OCI-LY1 (cell line): ENCODE measurements at regions not wholly inside any gene's neighbourhood (a gene's known extent, or its start where the extent isn't known, plus 50 kb on each side); places are given as distances from the start of the nearest gene placed in this dataset.

ENCODE experiments used
- H2AFZ ChIP-seq: fragments of 200-600 bp; sonication (generic), shearing (Covaris generic); 2 replicates; pipeline ENCODE4 v1.6.0; 2014; ENCODE audit warnings: antibody characterized with exemption, mild to moderate bottlenecking, low read length
- H3F3A ChIP-seq: fragments of 200-600 bp; sonication (generic), shearing (Covaris generic); 2 replicates; pipeline ENCODE4 v1.6.0; 2014; ENCODE audit warnings: mild to moderate bottlenecking, antibody characterized with exemption, low read length, moderate library complexity; ENCODE audit not compliant: insufficient read depth
- H3K27ac ChIP-seq: fragments of 200-600 bp; sonication (generic); 2 replicates; pipeline ENCODE4 v1.5.1; 2014; ENCODE audit warnings: low read length, mixed run types, mild to moderate bottlenecking, low read depth; ENCODE audit not compliant: poor library complexity, severe bottlenecking
- H3K27me3 ChIP-seq: fragments of 200-600 bp; sonication (generic); 2 replicates; pipeline ENCODE4 v1.6.0; 2014; ENCODE audit warnings: antibody characterized with exemption, mild to moderate bottlenecking, low read length, moderate library complexity; ENCODE audit not compliant: insufficient read depth
- H3K36me3 ChIP-seq: fragments of 200-600 bp; sonication (generic); 2 replicates; pipeline ENCODE4 v1.6.1; 2014; ENCODE audit warnings: mild to moderate bottlenecking, antibody characterized with exemption, low read length, moderate library complexity, mixed read lengths; ENCODE audit not compliant: insufficient read depth
- H3K4me1 ChIP-seq: fragments of 200-600 bp; sonication (generic); 2 replicates; pipeline ENCODE4 v1.5.1; 2014; ENCODE audit warnings: mild to moderate bottlenecking, low read length, moderate library complexity; ENCODE audit not compliant: insufficient read depth, severe bottlenecking
- H3K4me2 ChIP-seq: fragments of 200-600 bp; sonication (generic), shearing (Covaris generic); 2 replicates; pipeline ENCODE4 v1.6.1; 2014; ENCODE audit warnings: low read length
- H3K4me3 ChIP-seq: fragments of 200-600 bp; sonication (generic); 2 replicates; pipeline ENCODE4 v1.5.1; 2014; ENCODE audit warnings: low read length, low read depth, mild to moderate bottlenecking, mixed read lengths; ENCODE audit not compliant: poor library complexity, severe bottlenecking
- H3K79me2 ChIP-seq: fragments of 200-600 bp; shearing (Covaris generic); 2 replicates; pipeline ENCODE4 v1.6.1; 2016; ENCODE audit warnings: mixed run types, low read length, mixed read lengths; ENCODE audit not compliant: insufficient read depth
- H3K9ac ChIP-seq: fragments of 200-600 bp; sonication (generic), shearing (Covaris generic); 2 replicates; pipeline ENCODE4 v1.6.1; 2014; ENCODE audit warnings: mild to moderate bottlenecking, low read length, mixed read lengths
- H3K9me2 ChIP-seq: fragments of 200-600 bp; sonication (generic), shearing (Covaris generic); 2 replicates; pipeline ENCODE4 v1.6.1; 2014; ENCODE audit warnings: low read depth, mild to moderate bottlenecking, low read length, mixed read lengths
- H3K9me3 ChIP-seq: fragments of 200-600 bp; shearing (Covaris generic); 2 replicates; pipeline ENCODE4 v1.6.1; 2014; ENCODE audit warnings: low read length, mixed read lengths
- H4K20me1 ChIP-seq: fragments of 200-600 bp; sonication (generic), shearing (Covaris generic); 2 replicates; pipeline ENCODE4 v1.6.0; 2016; ENCODE audit warnings: mild to moderate bottlenecking, low read length; ENCODE audit not compliant: insufficient read depth
- EZH2 ChIP-seq: fragments of 200-600 bp; sonication (generic), shearing (Covaris generic); IDR thresholded peaks from 2 replicates; pipeline ENCODE4 v1.8.0; 2017; ENCODE audit warnings: borderline replicate concordance, mixed run types, mild to moderate bottlenecking, antibody characterized with exemption, low read length, moderate library complexity, mixed read lengths
- TF ChIP-seq, protein P1 (sequence below): fragments of 200-600 bp; sonication (generic), shearing (Covaris generic); IDR thresholded peaks from 2 replicates; pipeline ENCODE4 v1.5.1; 2017; ENCODE audit warnings: mild to moderate bottlenecking, antibody characterized with exemption, low read length, moderate library complexity, mixed read lengths

DNA sequence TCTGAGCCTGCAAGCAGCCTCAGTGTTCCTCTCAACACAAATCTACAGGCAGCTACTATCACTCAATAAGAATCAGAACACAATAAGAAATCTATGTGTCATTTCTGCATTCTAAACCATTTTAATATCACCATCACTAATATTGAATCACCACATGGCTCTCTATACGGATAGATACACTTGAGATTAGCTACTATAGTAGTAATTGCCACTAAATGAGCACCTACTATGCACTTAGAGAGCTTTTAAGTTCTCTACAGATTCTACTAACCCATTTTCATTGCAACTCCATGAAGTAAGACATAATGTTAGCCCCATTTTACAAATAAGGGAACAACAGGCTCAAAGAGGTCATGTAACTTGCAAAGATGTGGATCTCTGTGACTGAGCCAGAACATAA is 132.8 kb upstream of the DYNLRB2 start:
- no peak overlapping the region for H3K27ac ChIP-seq
- H3K27me3 ChIP-seq, result no peaks in the 10 kb centered on the region
- H4K20me1 ChIP-seq, result no peaks in the 10 kb centered on the region
- no peaks in the 10 kb centered on the region for H3K4me1 ChIP-seq
- H2AFZ ChIP-seq, result no peak overlapping the region
- H3K79me2 ChIP-seq, result no peaks in the 10 kb centered on the region
- TF ChIP-seq, protein P1, sequence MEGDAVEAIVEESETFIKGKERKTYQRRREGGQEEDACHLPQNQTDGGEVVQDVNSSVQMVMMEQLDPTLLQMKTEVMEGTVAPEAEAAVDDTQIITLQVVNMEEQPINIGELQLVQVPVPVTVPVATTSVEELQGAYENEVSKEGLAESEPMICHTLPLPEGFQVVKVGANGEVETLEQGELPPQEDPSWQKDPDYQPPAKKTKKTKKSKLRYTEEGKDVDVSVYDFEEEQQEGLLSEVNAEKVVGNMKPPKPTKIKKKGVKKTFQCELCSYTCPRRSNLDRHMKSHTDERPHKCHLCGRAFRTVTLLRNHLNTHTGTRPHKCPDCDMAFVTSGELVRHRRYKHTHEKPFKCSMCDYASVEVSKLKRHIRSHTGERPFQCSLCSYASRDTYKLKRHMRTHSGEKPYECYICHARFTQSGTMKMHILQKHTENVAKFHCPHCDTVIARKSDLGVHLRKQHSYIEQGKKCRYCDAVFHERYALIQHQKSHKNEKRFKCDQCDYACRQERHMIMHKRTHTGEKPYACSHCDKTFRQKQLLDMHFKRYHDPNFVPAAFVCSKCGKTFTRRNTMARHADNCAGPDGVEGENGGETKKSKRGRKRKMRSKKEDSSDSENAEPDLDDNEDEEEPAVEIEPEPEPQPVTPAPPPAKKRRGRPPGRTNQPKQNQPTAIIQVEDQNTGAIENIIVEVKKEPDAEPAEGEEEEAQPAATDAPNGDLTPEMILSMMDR, result no peak
- no peak for TF ChIP-seq EZH2
- H3K9ac ChIP-seq, result no peak overlapping the region
- H3K4me2 ChIP-seq, result no peak overlapping the region
- H3F3A ChIP-seq, result no peaks in the 10 kb centered on the region
- no peak overlapping the region for H3K4me3 ChIP-seq
- H3K9me3 ChIP-seq, result no peaks in the 10 kb centered on the region
- no peaks in the 10 kb centered on the region for H3K9me2 ChIP-seq
- H3K36me3 ChIP-seq, result no peaks in the 10 kb centered on the region

DNA sequence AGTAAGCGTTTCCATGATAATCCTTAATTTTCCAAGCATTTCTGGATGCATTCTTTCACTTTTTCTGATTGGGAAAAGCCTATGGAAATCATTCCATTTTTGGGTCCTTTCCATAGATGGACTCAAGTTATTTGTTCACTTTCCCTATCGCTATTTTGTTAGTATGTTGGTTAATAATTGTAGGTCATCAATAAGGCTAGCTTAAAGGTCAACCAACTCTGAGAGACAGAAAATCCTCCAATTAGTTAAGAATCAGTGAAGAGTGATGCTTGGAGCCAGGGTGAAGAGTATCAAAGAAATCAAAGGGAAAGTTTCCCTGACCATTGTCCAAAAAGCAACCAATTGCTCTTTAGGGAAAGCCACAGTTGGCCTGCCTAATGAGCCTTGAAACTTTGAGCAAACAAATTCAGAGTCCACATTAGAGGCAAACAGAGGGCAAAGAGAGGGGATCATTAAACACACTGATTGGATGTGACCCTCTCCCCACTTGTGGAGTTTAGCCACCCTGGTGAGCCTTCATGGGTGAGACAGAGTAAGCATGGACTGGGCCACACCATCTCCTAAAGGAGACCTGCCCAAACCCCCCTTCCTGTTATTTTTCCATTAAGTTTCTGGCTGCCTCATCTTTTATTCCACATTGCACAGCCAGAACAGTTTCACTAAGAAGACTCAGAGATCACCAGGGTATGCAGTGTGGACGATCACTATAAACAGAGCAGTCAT is 133.4 kb upstream of the DYNLRB2 start:
- Histone ChIP-seq H3K79me2 (no peaks in the 10 kb centered on the region), H3K27me3 (no peaks in the 10 kb centered on the region), H3F3A (no peaks in the 10 kb centered on the region), H3K27ac (no peak overlapping the region), H3K36me3 (no peaks in the 10 kb centered on the region), H3K4me3 (no peak overlapping the region), H3K4me1 (no peaks in the 10 kb centered on the region), H3K9ac (no peak overlapping the region), H2AFZ (no peak overlapping the region), H4K20me1 (no peaks in the 10 kb centered on the region), H3K4me2 (no peak overlapping the region), H3K9me2 (no peaks in the 10 kb centered on the region), H3K9me3 (no peaks in the 10 kb centered on the region)
- TF ChIP-seq, protein P1, result no peak
- TF ChIP-seq EZH2, result no peak

DNA sequence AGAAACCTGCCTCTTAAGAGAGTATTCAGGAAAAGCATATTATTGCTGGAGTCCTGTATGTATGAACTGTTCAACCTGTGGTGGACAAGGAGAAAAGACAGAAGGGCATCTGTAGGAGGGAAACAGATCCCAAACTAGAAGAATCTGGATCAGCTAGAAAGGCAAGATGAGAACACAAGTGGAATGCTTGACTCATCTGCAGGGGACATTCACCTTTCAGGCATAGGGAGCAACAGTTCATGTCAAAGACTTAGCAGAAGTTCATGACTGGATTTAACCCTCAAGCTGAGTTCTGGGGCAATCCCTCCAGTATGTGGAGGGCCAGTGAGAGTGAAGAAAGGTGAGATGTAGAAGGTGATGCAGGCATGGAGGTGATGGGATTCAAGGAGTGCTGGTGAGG is 135.9 kb upstream of the DYNLRB2 start:
- Histone ChIP-seq H3K79me2 (no peaks in the 10 kb centered on the region), H3K36me3 (no peaks in the 10 kb centered on the region), H4K20me1 (no peaks in the 10 kb centered on the region), H3K9me2 (no peaks in the 10 kb centered on the region), H3K4me2 (no peak overlapping the region), H3F3A (no peaks in the 10 kb centered on the region), H3K27ac (no peak overlapping the region), H3K9ac (no peak overlapping the region), H2AFZ (no peak overlapping the region), H3K27me3 (no peaks in the 10 kb centered on the region), H3K9me3 (no peaks in the 10 kb centered on the region), H3K4me3 (no peak overlapping the region), H3K4me1 (no peaks in the 10 kb centered on the region)
- TF ChIP-seq EZH2, result no peak
- TF ChIP-seq, protein P1, result no peak
